ENCODE measurements at regions not wholly inside any gene's neighbourhood (a gene's known extent, or its start where the extent isn't known, plus 50 kb on each side); places are given as distances from the start of the nearest gene placed in this dataset.

- peak; percentile 78 for FAIRE-seq
- no peak for TF ChIP-seq POLR2A (IDR thresholded peaks at IDR 0.05; ENCODE audit: low read depth, low read length)
- DNase-seq (ENCODE audit: insufficient read length, low spot score), result no peak
These were observed 89.3 kb downstream of the DUSP6 start for GRCh38 chr12:89262855-89263552.

DNA sequence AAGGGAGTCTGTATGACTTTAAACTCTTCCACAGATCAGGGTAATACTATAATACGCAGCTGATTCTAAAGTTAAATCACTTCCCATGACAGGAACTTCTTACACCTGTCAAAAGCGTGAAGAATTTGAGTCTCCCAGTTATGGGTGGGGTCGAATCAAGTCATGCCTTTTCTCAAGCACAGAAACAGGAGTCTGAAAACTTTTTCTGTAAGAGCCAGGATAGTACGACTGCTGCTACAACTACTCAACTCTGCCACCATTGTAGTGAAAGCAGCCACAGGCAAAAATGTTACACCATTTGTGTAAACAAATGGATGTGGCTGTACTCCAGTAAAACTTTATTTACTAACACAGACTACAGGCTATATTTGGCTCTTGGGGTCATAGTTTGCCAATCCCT lies 90.3 kb downstream of the DUSP6 start:
- DNase-seq (ENCODE audit: insufficient read length, low spot score), result no peak
- FAIRE-seq, result peak; percentile 80
- no peak for TF ChIP-seq POLR2A (IDR thresholded peaks at IDR 0.05; ENCODE audit: low read depth, low read length)

- DNase-seq (ENCODE audit: insufficient read length, low spot score) (no peak), FAIRE-seq (no peak)
- TF ChIP-seq POLR2A (IDR thresholded peaks at IDR 0.05; ENCODE audit: low read depth, low read length), result no peak
These were observed 91.3 kb downstream of the DUSP6 start for GRCh38 chr12:89260841-89261637.

GRCh38 chr12:89259821-89260220 lies 92.5 kb downstream of the DUSP6 start:
- DNase-seq (ENCODE audit: insufficient read length, low spot score) (no peak), FAIRE-seq (no peak)
- no peak for TF ChIP-seq POLR2A (IDR thresholded peaks at IDR 0.05; ENCODE audit: low read depth, low read length)

DNA sequence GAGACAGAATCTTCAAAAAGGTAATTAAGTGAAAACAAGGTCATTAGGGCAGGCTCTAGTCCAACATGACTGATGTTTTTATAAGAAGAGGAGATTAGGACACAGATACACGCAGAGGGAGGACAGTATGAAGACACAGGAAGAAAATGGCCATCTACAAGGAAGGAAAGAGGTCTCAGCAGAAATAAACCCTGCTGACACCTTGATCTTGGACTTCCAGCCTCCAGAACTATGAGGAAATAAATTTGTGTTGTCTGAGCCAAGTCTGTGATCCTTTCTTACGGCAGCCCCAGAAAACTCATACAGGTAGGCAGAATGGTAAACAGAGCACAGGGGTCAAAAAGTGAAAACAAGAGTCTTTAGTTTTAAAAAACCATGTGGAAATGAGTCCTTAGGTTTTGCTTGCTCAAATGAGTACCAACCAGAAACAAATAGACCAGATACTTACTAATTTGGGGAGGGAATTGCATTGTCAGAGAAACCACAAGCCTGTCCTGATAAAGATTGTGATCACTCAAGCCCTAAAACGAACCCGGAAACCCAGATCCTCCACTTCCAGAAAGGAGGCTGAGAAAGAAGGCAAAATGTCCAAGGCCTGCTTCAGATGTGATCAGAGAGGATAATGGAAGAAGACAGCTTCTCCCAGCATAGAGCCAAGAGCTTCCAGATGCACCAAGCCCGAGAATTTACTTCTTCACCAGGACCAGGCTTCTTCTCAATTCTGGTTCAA lies 93.9 kb downstream of the DUSP6 start:
- no peak for TF ChIP-seq POLR2A (IDR thresholded peaks at IDR 0.05; ENCODE audit: low read depth, low read length)
- DNase-seq (ENCODE audit: insufficient read length, low spot score) (no peak), FAIRE-seq (no peak)

DNA sequence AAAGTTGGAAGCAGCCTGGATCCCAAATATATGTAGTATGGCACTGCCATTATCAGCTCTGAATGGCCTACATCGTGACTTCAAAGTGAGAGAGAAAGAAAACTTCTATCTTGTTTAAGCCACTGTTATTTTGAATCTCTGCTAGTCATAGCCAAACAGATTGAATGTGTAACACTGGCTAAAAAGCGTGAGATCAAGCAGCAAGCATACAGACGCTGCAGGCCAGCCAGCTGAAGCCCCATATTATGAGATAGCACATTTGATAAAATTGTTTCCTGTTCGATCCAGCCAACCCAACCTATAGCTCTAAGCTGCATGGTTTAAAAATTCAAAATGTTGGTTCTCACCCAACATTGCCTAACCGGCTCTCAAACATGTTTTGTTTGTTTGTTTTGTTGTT lies 95.0 kb downstream of the DUSP6 start:
- no peak for TF ChIP-seq POLR2A (IDR thresholded peaks at IDR 0.05; ENCODE audit: low read depth, low read length)
- no peak for DNase-seq (ENCODE audit: insufficient read length, low spot score)
- FAIRE-seq, result no peak

- no peak for DNase-seq (ENCODE audit: insufficient read length, low spot score)
- TF ChIP-seq POLR2A (IDR thresholded peaks at IDR 0.05; ENCODE audit: low read depth, low read length), result no peak
- FAIRE-seq, result no peak
These were observed 96.2 kb downstream of the DUSP6 start for GRCh38 chr12:89256060-89256459.

- no peak for DNase-seq (ENCODE audit: insufficient read length, low spot score)
- no peak for TF ChIP-seq POLR2A (IDR thresholded peaks at IDR 0.05; ENCODE audit: low read depth, low read length)
- FAIRE-seq, result no peak
These were observed 98.8 kb downstream of the DUSP6 start for GRCh38 chr12:89253488-89253887.

GRCh38 chr12:89252284-89252683 lies 100.0 kb downstream of the DUSP6 start:
- no peak for FAIRE-seq
- no peak for DNase-seq (ENCODE audit: insufficient read length, low spot score)
- no peak for TF ChIP-seq POLR2A (IDR thresholded peaks at IDR 0.05; ENCODE audit: low read depth, low read length)

DNA sequence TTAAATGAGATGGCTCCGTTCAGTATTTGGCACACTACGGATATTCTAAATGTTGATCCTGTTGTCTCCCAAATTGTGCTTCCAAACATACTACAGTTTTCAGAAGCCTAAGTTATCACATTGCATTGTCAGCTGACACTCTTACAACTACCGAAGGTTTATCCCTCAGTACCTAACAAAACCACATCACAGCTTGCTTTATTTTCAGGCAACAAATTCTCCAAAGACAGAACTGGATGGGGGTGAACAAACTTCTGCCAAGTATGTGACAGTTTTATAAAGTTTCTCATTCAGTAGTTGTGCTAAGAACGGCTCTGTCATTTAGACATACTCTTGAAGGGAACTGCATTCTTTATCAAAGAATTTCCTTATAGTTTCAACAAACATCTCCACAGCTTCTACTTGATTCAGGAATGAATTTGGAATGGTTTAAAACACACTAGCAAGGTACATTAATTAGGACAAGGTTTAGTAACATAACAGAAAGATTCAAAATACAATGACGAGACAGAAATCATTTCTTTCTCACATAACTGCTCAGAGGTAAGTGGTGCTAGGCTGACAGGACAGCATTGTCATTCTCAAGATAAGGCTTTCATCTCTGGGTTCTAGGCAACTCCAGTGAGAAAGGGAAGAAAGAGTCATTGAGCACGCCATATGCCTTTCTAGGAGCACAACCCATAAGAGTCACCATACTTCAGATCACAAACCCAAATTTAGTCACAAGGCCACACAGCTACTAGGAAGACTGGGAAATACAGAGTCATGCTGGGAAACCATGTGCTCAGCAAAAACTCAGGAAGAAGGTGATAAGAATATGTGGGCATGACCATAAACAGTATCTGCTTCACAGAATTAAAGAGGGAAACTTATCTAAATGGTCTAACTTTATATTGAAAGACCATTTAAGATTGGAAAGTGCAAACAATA lies 100.7 kb downstream of the DUSP6 start:
- FAIRE-seq (peak; percentile 69), DNase-seq (ENCODE audit: insufficient read length, low spot score) (no peak)
- TF ChIP-seq POLR2A (IDR thresholded peaks at IDR 0.05; ENCODE audit: low read depth, low read length), result no peak

GRCh38 chr12:89250636-89251035 lies 101.7 kb downstream of the DUSP6 start:
- FAIRE-seq (peak; percentile 72), DNase-seq (ENCODE audit: insufficient read length, low spot score) (no peak)
- TF ChIP-seq POLR2A (IDR thresholded peaks at IDR 0.05; ENCODE audit: low read depth, low read length), result no peak

DNA sequence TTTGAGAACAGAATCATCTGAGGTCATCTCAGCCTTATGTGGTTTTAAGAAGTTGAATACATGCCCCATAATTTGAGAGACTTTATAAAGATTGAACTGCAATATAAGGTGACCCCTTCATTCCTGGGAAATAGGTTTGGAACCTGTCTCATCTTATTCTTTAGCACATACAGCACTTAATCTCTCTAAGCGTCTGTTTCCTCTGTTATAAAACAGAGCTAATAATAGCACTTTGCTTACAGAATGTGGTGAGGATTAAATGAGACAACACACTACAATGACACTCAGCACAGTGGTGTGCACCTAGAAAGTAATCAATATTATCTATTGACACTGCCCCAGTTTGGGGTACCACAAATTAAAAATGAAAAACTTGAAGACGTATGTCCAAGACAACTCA lies 102.1 kb downstream of the DUSP6 start:
- DNase-seq (ENCODE audit: insufficient read length, low spot score) (no peak), FAIRE-seq (no peak)
- TF ChIP-seq POLR2A (IDR thresholded peaks at IDR 0.05; ENCODE audit: low read depth, low read length), result no peak

DNA sequence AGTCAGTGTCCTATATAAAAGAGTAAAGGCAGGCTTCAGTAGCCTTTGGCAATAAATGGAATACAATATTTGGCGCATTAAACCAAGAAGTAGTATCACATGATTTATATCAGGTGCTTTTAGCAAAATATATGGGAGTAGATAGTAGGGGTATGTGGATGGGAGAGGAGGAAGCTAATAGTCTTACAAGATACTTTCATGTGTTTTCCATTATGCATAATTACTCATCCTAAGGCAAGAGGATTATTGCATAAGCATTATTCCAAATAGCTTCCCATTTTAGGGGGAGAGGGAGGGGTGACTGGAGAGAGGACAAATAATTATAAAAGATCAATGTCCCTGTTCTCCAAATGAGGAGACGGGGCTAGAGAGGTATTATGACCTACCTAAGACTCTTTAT lies 104.3 kb downstream of the DUSP6 start:
- no peak for TF ChIP-seq POLR2A (IDR thresholded peaks at IDR 0.05; ENCODE audit: low read depth, low read length)
- FAIRE-seq (no peak), DNase-seq (ENCODE audit: insufficient read length, low spot score) (no peak)
